GM21360 (cell line): ENCODE measurements at regions not wholly inside any gene's neighbourhood (a gene's known extent, or its start where the extent isn't known, plus 50 kb on each side); places are given as distances from the start of the nearest gene placed in this dataset.
"Not testable (repeated sequence)": the region's sequence is repeated elsewhere in the genome, so short reads cannot be mapped to it uniquely, and the experiment has no call there.

Experiments
- ATAC-seq: cut with Tn5 transposase; IDR thresholded peaks from one replicate; pipeline ENCODE4 v1.9.1; 2021; ENCODE audit warnings: mild to moderate bottlenecking, moderate library complexity; ENCODE audit not compliant: unreplicated experiment

GRCh38 chr4:161329852-161330251 is 833.9 kb downstream of the FSTL5 start:
- no peak for ATAC-seq

GRCh38 chr4:161321706-161322105 is 842.1 kb downstream of the FSTL5 start:
- no peak for ATAC-seq

GRCh38 chr4:161320377-161320776 is 843.4 kb downstream of the FSTL5 start:
- peak; percentile 88 for ATAC-seq

GRCh38 chr4:161317000-161317399 is 846.8 kb downstream of the FSTL5 start:
- no peak for ATAC-seq

- ATAC-seq = no peak
These were observed 849.4 kb downstream of the FSTL5 start for GRCh38 chr4:161314371-161314770.

- no peak for ATAC-seq
These were observed 860.2 kb downstream of the FSTL5 start for GRCh38 chr4:161303551-161303950.

- ATAC-seq = no peak
These were observed 872.6 kb downstream of the FSTL5 start for GRCh38 chr4:161291222-161291621.

GRCh38 chr4:161287678-161288352 is 876.0 kb downstream of the FSTL5 start:
- ATAC-seq = peak; percentile 82

- ATAC-seq = no peak
These were observed 878.3 kb downstream of the FSTL5 start for GRCh38 chr4:161285461-161285860.

GRCh38 chr4:161280929-161281328 is 882.9 kb downstream of the FSTL5 start:
- ATAC-seq = no peak

- ATAC-seq = no peak
These were observed 884.7 kb downstream of the FSTL5 start for GRCh38 chr4:161279095-161279494.

- ATAC-seq = not testable (repeated sequence)
These were observed 886.5 kb downstream of the FSTL5 start for GRCh38 chr4:161277150-161277787.

GRCh38 chr4:161273607-161274006 is 890.2 kb downstream of the FSTL5 start:
- ATAC-seq = no peak

GRCh38 chr4:161260819-161261218 is 903.0 kb downstream of the FSTL5 start:
- no peak for ATAC-seq

- ATAC-seq = no peak
These were observed 907.1 kb downstream of the FSTL5 start for GRCh38 chr4:161256716-161257115.

GRCh38 chr4:161256172-161256571 is 907.6 kb downstream of the FSTL5 start:
- ATAC-seq = no peak

GRCh38 chr4:161254375-161254774 is 909.4 kb downstream of the FSTL5 start:
- ATAC-seq = no peak

GRCh38 chr4:161252520-161253141 is 911.2 kb downstream of the FSTL5 start:
- ATAC-seq = peak; percentile 80

- ATAC-seq = no peak
These were observed 913.9 kb downstream of the FSTL5 start for GRCh38 chr4:161249779-161250440.

GRCh38 chr4:161248880-161249279 is 914.9 kb downstream of the FSTL5 start:
- ATAC-seq = no peak

- no peak for ATAC-seq
These were observed 916.0 kb downstream of the FSTL5 start for GRCh38 chr4:161247831-161248230.

- no peak for ATAC-seq
These were observed 925.8 kb downstream of the FSTL5 start for GRCh38 chr4:161238033-161238432.
